ENCODE measurements at regions not wholly inside any gene's neighbourhood (a gene's known extent, or its start where the extent isn't known, plus 50 kb on each side); places are given as distances from the start of the nearest gene placed in this dataset.

GRCh38 chr9:7676609-7677156, 122.9 kb downstream of the DMAC1 start:
- CTCF ChIA-PET (ENCODE audit: partially characterized antibody) = interaction anchor here (0.6 to 2.3 kb wide), 6 partner anchors 19 to 599 kb away, joined by 3 to 14 read pairs (median 4); no protein-coding TSS in a partner anchor
- Histone ChIP-seq H4K5ac (ENCODE audit: insufficient read length, low read depth, low read length) (no peak overlapping the region), H3K4ac (replicated peaks; ENCODE audit: insufficient read length, low read depth, low read length) (no peak overlapping the region), H3K4me1 (replicated peaks in 1 of 4; ENCODE audit: control insufficient read depth in 3 of 4, insufficient read depth in 4 of 4, low read length in 3 of 4) (no peaks in the 10 kb centered on the region), H3K4me3 (ENCODE audit: extremely low read depth in 1 of 4, insufficient read depth in 2 of 4, low read depth in 3 of 4, low read length in 4 of 4) (no peak overlapping the region), H3K23me2 (ENCODE audit: low read depth, low read length) (no peaks in the 10 kb centered on the region), H2BK5ac (ENCODE audit: low read depth, low read length) (no peak overlapping the region), H4K91ac (replicated peaks; ENCODE audit: insufficient read length, low read length) (no peak overlapping the region), H2AFZ (ENCODE audit: low read length) (no peak overlapping the region), H3K18ac (ENCODE audit: extremely low read depth, low read length) (no peak overlapping the region), H3K4me2 (ENCODE audit: insufficient read depth in 1 of 2, low read depth in 2 of 2, low read length in 2 of 2) (no peak overlapping the region), H2BK120ac (replicated peaks; ENCODE audit: low read depth, low read length) (no peak overlapping the region), H2BK12ac (ENCODE audit: low read depth, low read length) (no peak overlapping the region), H3K56ac (replicated peaks; ENCODE audit: insufficient read length, low read depth, low read length) (no peak overlapping the region), H3K27ac (ENCODE audit: low read depth, low read length) (no peak overlapping the region), H3K27me3 (replicated peaks in 1 of 4; ENCODE audit: control insufficient read depth in 3 of 4, extremely low read depth in 1 of 4, insufficient read depth in 3 of 4, low read length in 3 of 4) (no peaks in the 10 kb centered on the region; a peak in 1 of 7 replicates), H3K36me3 (ENCODE audit: control insufficient read depth in 2 of 4, insufficient read depth in 4 of 4, low read length in 3 of 4) (no peaks in the 10 kb centered on the region), H2BK20ac (ENCODE audit: low read length) (no peak overlapping the region), H2BK15ac (ENCODE audit: low read length) (no peak overlapping the region), H3K9ac (replicated peaks in 1 of 4; ENCODE audit: extremely low read depth in 1 of 4, low read depth in 3 of 4, low read length in 3 of 4) (no peak overlapping the region), H2AK5ac (ENCODE audit: low read depth, low read length) (no peak overlapping the region), H3K9me3 (ENCODE audit: insufficient read depth in 2 of 2, low read depth in 1 of 2, low read length in 1 of 2) (no peaks in the 10 kb centered on the region), H3K79me2 (ENCODE audit: control insufficient read depth in 1 of 2, insufficient read depth in 2 of 2, low read length in 2 of 2) (no peaks in the 10 kb centered on the region), H3K14ac (ENCODE audit: insufficient read length) (no peak overlapping the region), H3K79me1 (ENCODE audit: low read depth, low read length) (no peaks in the 10 kb centered on the region), H4K8ac (ENCODE audit: extremely low read depth, insufficient read depth, low read length) (no peak overlapping the region), H3K23ac (ENCODE audit: insufficient read length) (no peak overlapping the region), H4K20me1 (replicated peaks in 1 of 2; ENCODE audit: control insufficient read depth in 1 of 2, insufficient read depth in 2 of 2, low read length in 2 of 2) (no peaks in the 10 kb centered on the region)
- no peak for FAIRE-seq
- no peak for DNase-seq (ENCODE audit: low read depth in 1 of 2, low spot score in 2 of 2)
- POLR2A ChIA-PET (ENCODE audit: partially characterized antibody) = no interaction called here
- WGBS, 2 experiments (ENCODE audit: extremely low coverage in 1 of 2, insufficient coverage in 1 of 2, insufficient read length in 1 of 2, insufficient replicate concordance in 2 of 2, low coverage in 1 of 2, low lambda C conversion rate in 2 of 2, missing lambda C conversion rate in 1 of 2) = 86% methylated on average over 4 of the region's 4 CpGs; no CpG with 5 or more reads in 1 of the 2 experiments
- TF ChIP-seq KDM4A (IDR thresholded peaks at IDR 0.05; ENCODE audit: low read depth, low read length, severe bottlenecking) (no peak), SIX5 (IDR thresholded peaks at IDR 0.05; ENCODE audit: low read depth, low read length) (no peak), CEBPB (IDR thresholded peaks at IDR 0.05; ENCODE audit: low read depth, low read length) (no peak)

Measured in H1 (cell line).